GM18502 (cell line): ENCODE measurements at regions not wholly inside any gene's neighbourhood (a gene's known extent, or its start where the extent isn't known, plus 50 kb on each side); places are given as distances from the start of the nearest gene placed in this dataset.
A peak's percentile ranks its signal among the peaks of the same experiment; 100 is the strongest.

Source experiments
- ATAC-seq: cut with Tn5 transposase; IDR thresholded peaks from one replicate; pipeline ENCODE4 v1.9.1; 2021; ENCODE audit warnings: mild to moderate bottlenecking; ENCODE audit not compliant: unreplicated experiment, poor library complexity

- ATAC-seq = no peak
These were observed 659.6 kb downstream of the CCSER2 start for GRCh38 chr10:84988011-84988410.

- no peak for ATAC-seq
These were observed 662.3 kb downstream of the CCSER2 start for GRCh38 chr10:84990713-84991112.

DNA sequence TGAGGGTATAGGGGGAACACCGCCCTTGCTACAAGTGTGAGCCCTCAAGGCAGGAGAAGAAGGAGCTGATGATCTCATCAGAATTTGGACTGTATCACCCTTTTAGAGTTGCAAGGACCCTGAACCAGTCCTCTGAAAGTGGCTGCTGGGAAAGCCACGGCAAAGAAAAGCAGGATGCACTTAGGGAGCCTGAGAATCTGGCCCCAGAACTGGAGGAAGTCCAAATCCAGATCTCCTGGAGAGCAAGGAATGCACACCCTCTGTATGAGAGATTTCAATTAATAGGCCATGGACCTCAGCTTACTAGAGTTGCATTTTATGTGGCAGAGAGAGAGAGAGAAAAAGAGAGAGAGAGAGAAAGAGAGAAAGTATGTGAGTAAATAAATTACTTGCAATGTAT is 662.9 kb downstream of the CCSER2 start:
- no peak for ATAC-seq

GRCh38 chr10:84993251-84994035 is 665.1 kb downstream of the CCSER2 start:
- no peak for ATAC-seq

- no peak for ATAC-seq
These were observed 666.3 kb downstream of the CCSER2 start for GRCh38 chr10:84994722-84995121.

- no peak for ATAC-seq
These were observed 668.2 kb downstream of the CCSER2 start for GRCh38 chr10:84996580-84996979.

DNA sequence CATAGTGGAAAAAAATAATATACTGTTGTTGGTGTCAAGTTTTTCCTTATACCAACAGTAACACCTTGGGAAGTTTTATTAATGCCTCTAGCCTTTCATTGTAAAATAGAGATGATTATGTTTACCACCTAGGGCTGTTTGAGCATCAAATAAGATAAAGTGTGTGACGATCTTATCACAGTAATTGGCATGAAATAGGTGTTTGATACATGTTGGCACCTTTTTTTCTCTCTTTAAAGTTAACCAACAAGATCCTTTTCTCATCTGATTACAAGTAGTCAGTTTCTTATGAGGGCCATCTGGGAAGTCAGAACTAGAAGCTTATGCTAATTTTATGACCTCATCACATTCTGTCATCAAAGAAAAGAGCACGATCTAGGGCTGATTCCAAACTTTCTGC is 669.5 kb downstream of the CCSER2 start:
- ATAC-seq = no peak

- no peak for ATAC-seq
These were observed 671.5 kb downstream of the CCSER2 start for GRCh38 chr10:84999929-85000328.

DNA sequence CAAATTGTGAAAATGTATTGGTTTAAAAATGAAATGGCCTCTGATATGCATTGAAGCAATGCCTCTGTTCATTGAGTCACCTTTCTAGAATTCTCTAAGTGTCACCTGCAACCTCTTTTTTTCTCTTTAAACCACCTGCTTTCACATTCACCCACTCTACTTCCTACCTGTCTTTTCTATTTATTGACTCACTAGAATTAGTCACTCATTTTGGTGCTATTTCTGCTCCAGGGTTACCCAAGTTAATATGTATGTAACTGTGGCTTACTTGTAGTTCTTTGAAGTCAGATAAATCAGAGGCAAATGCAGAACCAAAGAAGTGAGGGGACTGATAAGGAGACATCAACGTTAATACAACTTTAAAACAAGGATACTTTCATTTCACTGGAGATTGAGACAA is 674.7 kb downstream of the CCSER2 start:
- no peak for ATAC-seq

GRCh38 chr10:85008488-85009184 is 680.2 kb downstream of the CCSER2 start:
- no peak for ATAC-seq

DNA sequence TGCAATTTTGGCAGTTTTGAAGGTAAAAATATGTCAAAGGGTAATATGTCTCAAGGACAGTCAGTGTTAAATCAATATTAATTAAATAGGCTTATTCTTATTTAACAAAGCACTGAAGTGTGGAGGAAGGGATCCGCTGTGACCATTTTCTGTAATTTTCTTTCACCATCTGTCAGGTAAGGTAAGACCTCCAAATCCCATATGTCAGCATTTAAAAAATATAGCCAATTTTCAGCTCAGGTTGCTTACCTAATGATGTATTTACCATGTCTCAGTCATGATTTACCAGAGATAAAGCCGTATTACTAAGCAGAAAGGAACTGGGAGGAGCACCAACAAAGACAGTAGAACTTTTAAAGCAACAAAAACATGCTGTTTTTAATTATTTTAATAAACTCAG is 683.9 kb downstream of the CCSER2 start:
- ATAC-seq = no peak

DNA sequence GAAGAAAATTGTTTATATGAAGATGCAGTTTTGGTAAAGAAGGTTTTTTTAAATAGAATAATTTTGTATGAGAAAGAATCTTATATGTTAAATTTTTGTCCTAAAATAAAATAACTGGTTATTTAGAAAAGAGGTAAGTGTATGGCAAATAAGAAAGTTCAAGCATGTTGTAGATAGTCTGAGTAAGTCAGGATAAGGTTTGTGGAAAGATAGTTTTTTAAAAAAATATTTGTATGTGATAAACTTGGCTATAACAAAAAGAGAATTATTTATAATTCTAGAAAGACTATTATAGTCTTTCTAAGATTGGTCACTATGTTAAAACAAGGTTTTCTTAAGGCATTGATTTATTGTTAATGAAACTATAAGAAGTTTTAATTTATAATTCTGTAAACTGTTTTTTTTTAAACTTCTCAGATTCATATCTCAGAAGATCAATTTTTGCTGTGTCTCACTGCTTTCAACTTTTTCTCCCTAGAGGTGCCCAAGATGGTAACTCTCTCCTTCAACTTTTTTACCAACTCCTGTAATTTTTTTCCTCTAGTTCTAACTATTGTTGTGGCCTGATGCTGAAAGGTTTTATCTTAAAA is 698.6 kb downstream of the CCSER2 start:
- ATAC-seq = no peak

DNA sequence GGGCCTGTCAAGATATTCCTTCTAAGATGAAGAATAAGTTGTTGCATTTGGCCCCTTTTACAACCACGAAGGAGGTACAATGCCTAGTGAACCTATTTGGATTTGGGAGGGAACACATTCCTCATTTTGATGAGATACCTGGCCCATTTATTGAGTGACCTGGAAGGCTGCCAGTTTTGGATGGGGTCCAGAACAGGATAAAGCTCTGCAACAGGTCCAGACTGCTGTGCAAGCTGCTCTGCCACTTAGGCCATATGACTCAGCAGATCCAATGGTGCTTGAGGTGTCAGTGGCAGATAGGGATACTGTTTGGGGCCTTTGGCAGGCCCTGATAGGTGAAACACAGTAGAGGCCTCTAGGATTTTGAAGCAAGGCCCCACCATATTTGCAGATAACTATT is 704.6 kb downstream of the CCSER2 start:
- ATAC-seq = no peak

DNA sequence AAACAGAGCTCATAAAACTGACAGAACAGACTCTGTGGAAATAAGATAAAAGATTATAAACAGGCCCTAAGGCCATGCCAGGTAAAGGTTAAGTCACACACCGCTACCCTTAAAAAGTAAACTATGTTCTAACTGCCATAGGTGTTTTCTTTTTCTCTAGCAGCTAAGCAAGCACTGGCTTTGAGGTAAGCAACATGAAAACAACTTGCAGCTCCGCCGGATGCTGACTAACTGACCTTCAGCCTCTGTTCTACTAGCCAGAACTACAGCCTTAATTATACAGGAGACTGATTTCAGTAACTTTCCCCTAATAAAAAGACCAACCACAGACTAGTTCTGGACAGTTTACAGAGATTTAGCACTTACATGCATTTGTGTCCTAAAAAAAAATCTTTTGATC is 708.3 kb downstream of the CCSER2 start:
- ATAC-seq = no peak

DNA sequence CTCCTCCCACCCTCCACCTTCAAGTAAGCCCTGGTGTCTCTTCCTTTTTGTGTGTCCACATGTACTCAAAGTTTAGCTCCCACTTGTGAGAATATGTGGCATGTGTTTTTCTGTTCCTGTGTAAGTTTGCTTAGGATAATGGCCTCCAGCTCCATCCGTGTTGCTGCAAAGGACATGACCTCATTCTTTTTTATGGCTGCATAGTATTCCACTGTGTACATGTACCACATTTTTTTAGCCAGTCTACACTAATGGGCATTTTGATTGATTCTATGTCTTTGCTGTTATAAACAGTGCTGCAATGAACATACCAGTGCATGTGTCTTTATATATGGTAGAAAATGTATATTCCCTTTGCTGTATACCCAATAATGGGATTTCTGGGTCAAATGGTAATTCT is 710.9 kb downstream of the CCSER2 start:
- no peak for ATAC-seq

DNA sequence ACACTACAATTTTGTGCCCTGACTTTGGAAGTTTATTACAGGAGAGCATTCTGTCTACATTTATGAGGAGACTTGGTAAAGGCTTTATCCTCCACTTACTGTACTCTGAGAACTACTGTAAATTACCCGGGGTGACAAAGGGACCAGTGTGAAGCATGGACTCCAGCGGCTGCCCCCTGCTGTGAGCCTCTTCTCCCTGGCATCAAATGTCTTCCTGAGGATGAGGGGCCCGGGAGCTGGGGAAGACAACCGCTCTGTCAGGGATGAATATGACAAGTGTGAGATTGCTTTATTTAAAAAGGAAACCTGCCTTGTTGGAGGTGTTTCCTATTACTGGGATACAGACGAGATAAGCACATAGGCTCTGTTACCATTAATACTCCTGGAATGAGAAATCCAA is 714.8 kb downstream of the CCSER2 start:
- no peak for ATAC-seq

DNA sequence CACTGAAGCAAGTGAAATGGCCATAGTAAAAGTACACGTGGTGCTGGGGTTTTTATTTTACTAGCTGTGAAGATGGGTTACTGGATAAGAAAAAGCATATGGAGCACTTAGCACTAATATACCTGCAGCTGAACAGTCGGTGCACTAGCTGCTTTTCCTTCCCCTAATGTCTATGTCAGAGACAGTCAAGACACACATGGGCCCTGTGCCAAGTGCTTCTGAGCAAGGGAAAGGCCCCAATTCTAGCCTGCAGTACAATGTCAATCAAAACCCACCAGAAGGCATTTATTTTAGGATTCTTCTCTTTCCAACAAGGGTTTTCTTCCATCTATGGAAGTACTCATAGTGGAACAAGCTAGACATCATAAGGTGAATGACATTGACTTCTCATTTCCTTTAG is 716.7 kb downstream of the CCSER2 start:
- no peak for ATAC-seq

- ATAC-seq = peak; percentile 53
These were observed 718.9 kb downstream of the CCSER2 start for GRCh38 chr10:85047170-85047834.

DNA sequence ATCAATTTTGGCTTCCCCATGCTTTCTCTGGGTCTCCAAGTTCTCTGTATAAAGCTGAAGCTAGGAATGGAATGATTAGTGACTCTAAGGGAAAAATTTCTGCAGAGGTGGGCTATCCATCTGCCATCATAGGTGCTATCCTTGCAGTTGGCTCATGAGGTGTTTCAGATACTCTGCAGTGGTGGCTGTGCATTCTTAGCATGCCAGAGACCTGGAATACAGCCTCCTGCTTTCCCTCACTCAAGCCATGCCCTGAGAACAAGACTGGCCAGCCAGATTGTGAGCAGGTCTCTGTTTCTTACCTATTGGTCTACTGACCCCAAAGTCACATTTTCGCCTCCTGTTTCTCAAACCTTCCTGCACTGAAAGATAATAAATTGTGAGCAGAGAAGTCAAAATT is 719.6 kb downstream of the CCSER2 start:
- ATAC-seq = no peak

DNA sequence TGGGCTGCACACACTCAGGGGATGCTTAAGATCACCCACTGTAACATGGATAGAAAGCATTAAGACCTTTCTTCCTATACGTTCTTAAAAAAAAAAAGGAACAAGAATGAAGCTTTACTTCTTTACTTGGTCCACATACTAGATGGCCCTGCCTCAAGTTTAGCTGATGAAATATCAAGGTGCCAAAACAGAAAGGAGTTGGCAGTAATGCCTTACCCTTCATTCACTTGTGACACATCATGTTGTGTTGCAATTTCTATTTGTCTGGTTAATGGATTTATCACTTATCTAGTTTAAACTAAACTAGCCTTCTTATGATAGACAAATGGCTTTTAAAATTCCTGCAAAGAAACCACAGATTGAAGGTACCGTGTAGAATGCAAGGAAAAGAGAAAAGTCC is 720.3 kb downstream of the CCSER2 start:
- ATAC-seq = no peak

GRCh38 chr10:85060944-85061343 is 732.6 kb downstream of the CCSER2 start:
- no peak for ATAC-seq
